ENCODE measurements at regions not wholly inside any gene's neighbourhood (a gene's known extent, or its start where the extent isn't known, plus 50 kb on each side); places are given as distances from the start of the nearest gene placed in this dataset.

GRCh38 chr5:6081727-6082210 is 296.6 kb downstream of the MED10 start:
- TF ChIP-seq, protein P1, sequence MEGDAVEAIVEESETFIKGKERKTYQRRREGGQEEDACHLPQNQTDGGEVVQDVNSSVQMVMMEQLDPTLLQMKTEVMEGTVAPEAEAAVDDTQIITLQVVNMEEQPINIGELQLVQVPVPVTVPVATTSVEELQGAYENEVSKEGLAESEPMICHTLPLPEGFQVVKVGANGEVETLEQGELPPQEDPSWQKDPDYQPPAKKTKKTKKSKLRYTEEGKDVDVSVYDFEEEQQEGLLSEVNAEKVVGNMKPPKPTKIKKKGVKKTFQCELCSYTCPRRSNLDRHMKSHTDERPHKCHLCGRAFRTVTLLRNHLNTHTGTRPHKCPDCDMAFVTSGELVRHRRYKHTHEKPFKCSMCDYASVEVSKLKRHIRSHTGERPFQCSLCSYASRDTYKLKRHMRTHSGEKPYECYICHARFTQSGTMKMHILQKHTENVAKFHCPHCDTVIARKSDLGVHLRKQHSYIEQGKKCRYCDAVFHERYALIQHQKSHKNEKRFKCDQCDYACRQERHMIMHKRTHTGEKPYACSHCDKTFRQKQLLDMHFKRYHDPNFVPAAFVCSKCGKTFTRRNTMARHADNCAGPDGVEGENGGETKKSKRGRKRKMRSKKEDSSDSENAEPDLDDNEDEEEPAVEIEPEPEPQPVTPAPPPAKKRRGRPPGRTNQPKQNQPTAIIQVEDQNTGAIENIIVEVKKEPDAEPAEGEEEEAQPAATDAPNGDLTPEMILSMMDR (IDR thresholded peaks at IDR 0.05), result no peak
- TF ChIP-seq POLR2A (IDR thresholded peaks at IDR 0.05), result no peak

Data from adrenal gland (tissue), 5 donors.